Colonic mucosa (tissue), 4 donors: ENCODE measurements at regions not wholly inside any gene's neighbourhood (a gene's known extent, or its start where the extent isn't known, plus 50 kb on each side); places are given as distances from the start of the nearest gene placed in this dataset.

Experiments
- DNase-seq: peaks from one replicate; pipeline ENCODE4 v3.0.0-alpha.2; 2020
- H3K27ac ChIP-seq: fragments of 200-600 bp; one replicate; pipeline ENCODE4 v1.8.0; 2021
- H3K27me3 ChIP-seq: fragments of 200-600 bp; one replicate; pipeline ENCODE4 v1.8.0; 2021
- H3K36me3 ChIP-seq: fragments of 200-600 bp; one replicate; pipeline ENCODE4 v1.8.0; 2021
- H3K4me1 ChIP-seq: fragments of 200-600 bp; one replicate; pipeline ENCODE4 v1.8.0; 2021; ENCODE audit warnings: mild to moderate bottlenecking
- H3K4me3 ChIP-seq: fragments of 200-600 bp; one replicate; pipeline ENCODE4 v1.8.0; 2021
- H3K9ac ChIP-seq, 2 donors: one replicate each; pipeline ENCODE4 v1.7.0; 2013; ENCODE audit warnings: control low read depth in 2 of 2, low read depth in 2 of 2, low read length in 2 of 2
- H3K9me3 ChIP-seq: fragments of 200-600 bp; one replicate; pipeline ENCODE4 v1.8.0; 2021
- intact Hi-C: fragments of 100-400 bp; cut with DNase I; formaldehyde crosslinking; loops from one replicate; pipeline ENCODE4 v1.14.1; 2022
- TF ChIP-seq, protein P1 (sequence below): fragments of 200-600 bp; IDR thresholded peaks from one replicate; pipeline ENCODE4 v1.8.0; 2022; ENCODE audit warnings: antibody characterized with exemption, mild to moderate bottlenecking
- donor health status: healthy.
- donor health status: DM: no; HTN: no; CAD: no.
- donor health status: DM: no; HTN: no; CAD: no.

GRCh38 chr2:188003800-188004199 is 287.9 kb upstream of the GULP1 start:
- intact Hi-C loops = no loop called here
- Histone ChIP-seq H3K27me3 (no peaks in the 10 kb centered on the region), H3K9ac (no peak overlapping the region), H3K36me3 (no peaks in the 10 kb centered on the region), H3K9me3 (no peaks in the 10 kb centered on the region), H3K4me3 (no peak overlapping the region), H3K4me1 (no peaks in the 10 kb centered on the region), H3K27ac (no peak overlapping the region)
- TF ChIP-seq, protein P1, sequence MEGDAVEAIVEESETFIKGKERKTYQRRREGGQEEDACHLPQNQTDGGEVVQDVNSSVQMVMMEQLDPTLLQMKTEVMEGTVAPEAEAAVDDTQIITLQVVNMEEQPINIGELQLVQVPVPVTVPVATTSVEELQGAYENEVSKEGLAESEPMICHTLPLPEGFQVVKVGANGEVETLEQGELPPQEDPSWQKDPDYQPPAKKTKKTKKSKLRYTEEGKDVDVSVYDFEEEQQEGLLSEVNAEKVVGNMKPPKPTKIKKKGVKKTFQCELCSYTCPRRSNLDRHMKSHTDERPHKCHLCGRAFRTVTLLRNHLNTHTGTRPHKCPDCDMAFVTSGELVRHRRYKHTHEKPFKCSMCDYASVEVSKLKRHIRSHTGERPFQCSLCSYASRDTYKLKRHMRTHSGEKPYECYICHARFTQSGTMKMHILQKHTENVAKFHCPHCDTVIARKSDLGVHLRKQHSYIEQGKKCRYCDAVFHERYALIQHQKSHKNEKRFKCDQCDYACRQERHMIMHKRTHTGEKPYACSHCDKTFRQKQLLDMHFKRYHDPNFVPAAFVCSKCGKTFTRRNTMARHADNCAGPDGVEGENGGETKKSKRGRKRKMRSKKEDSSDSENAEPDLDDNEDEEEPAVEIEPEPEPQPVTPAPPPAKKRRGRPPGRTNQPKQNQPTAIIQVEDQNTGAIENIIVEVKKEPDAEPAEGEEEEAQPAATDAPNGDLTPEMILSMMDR = no peak
- DNase-seq = no peak

DNA sequence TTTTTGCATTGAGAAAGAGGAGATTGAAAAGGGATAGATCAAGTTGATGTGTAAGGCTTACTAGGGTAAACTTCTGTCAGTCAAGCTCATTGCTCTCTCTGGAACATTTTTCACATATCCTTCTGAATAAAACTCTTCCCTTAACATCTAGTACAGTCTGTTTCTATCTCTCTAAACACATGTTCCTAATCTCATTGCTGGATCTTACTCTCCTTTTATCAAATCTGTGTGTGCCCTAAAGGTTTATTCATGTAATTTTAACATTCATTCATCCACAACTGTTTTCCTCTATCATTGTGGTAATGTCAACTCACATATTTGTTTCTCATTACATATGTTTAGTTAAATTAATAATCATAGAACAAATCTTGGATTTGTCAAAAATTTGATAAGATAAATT is 277.9 kb upstream of the GULP1 start:
- Histone ChIP-seq H3K27ac (no peak overlapping the region), H3K4me1 (no peaks in the 10 kb centered on the region), H3K4me3 (no peak overlapping the region), H3K27me3 (no peaks in the 10 kb centered on the region), H3K9ac (no peak overlapping the region), H3K36me3 (no peaks in the 10 kb centered on the region), H3K9me3 (no peaks in the 10 kb centered on the region)
- TF ChIP-seq, protein P1 = no peak
- intact Hi-C loops = no loop called here
- no peak for DNase-seq

DNA sequence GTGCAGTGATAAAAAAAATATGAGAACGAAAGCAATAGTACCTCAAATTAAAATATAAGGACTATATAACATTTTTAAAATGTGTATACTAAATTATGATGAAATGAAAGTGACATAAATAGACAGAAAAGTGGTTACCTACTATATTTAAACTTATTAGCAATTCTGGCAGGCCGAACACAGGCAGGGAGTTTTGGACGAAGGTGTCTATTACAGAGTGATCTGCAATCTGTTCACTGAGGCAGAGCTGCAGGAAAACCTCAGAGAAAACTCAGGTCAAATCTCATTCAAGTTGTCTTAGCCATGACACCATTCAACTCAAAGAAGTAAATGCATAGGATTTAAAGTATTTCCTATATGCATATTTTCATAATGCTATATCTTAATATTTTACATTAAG is 274.8 kb upstream of the GULP1 start:
- TF ChIP-seq, protein P1 = no peak
- no peaks in the 10 kb centered on the region for H3K36me3 ChIP-seq

DNA sequence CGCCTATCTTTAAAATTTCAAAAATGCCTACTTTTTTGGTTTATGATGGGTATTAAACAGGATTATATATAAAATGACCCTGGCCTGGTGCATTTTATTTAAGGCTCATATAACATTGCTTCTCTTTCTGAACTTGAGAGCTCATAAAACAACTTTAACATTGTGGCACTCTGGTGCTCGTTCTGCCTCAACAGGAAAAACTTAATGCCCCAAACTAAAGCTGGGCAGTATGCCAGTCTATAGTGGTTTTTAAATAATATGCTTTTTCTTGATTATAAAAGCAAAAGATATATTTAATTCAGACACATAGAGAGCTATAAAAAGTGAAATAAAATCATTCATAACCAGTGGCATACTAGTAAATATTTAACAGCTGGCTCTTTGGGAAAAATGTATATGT is 269.3 kb upstream of the GULP1 start:
- Histone ChIP-seq H3K27me3 (no peaks in the 10 kb centered on the region), H3K36me3 (no peaks in the 10 kb centered on the region), H3K27ac (no peak overlapping the region), H3K4me1 (no peaks in the 10 kb centered on the region), H3K4me3 (no peak overlapping the region), H3K9me3 (no peaks in the 10 kb centered on the region), H3K9ac (no peak overlapping the region)
- no peak for DNase-seq
- TF ChIP-seq, protein P1 = no peak
- intact Hi-C loops = no loop called here

More for the DNA sequence above, 274.8 kb upstream of the GULP1 start:
- intact Hi-C loops = no loop called here
- no peaks in the 10 kb centered on the region for H3K27me3 ChIP-seq
- H3K9ac ChIP-seq = no peak overlapping the region
- DNase-seq = no peak
- no peak overlapping the region for H3K27ac ChIP-seq
- H3K4me1 ChIP-seq = no peaks in the 10 kb centered on the region
- no peak overlapping the region for H3K4me3 ChIP-seq
- H3K9me3 ChIP-seq = no peaks in the 10 kb centered on the region

- intact Hi-C loops = no loop called here
- Histone ChIP-seq H3K9me3 (no peaks in the 10 kb centered on the region), H3K27me3 (no peaks in the 10 kb centered on the region), H3K9ac (no peak overlapping the region), H3K4me1 (no peaks in the 10 kb centered on the region), H3K4me3 (no peak overlapping the region), H3K27ac (no peak overlapping the region), H3K36me3 (no peaks in the 10 kb centered on the region)
- no peak for DNase-seq
- TF ChIP-seq, protein P1 = no peak
Observed at GRCh38 chr2:188023035-188023434, 268.6 kb upstream of the GULP1 start.

DNA sequence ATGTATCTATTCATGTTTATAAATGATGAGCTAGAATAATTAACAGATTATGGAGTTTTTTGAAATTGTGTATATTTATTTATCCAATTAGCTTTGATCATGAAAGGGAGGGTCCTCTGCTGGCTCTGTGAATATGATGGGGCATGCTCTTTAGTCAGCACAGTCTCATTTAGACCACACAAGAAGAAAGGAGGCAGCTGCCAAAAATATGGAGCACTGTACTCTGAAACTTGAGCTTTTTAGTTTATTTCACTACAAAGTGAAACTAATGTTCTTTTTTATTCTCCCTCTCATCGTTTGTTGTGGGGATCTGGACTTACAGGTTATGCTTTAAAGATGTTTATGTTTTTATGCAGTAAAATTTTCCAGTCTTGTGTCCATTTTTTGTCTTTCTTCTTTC is 266.9 kb upstream of the GULP1 start:
- intact Hi-C loops = no loop called here
- H3K27me3 ChIP-seq = no peaks in the 10 kb centered on the region
- no peak overlapping the region for H3K4me3 ChIP-seq

More for the DNA sequence above, 266.9 kb upstream of the GULP1 start:
- Histone ChIP-seq H3K27ac (no peak overlapping the region), H3K36me3 (no peaks in the 10 kb centered on the region), H3K9me3 (no peaks in the 10 kb centered on the region), H3K9ac (no peak overlapping the region), H3K4me1 (no peaks in the 10 kb centered on the region)
- TF ChIP-seq, protein P1 = no peak
- no peak for DNase-seq
